ENCODE measurements at regions not wholly inside any gene's neighbourhood (a gene's known extent, or its start where the extent isn't known, plus 50 kb on each side); places are given as distances from the start of the nearest gene placed in this dataset.

DNA sequence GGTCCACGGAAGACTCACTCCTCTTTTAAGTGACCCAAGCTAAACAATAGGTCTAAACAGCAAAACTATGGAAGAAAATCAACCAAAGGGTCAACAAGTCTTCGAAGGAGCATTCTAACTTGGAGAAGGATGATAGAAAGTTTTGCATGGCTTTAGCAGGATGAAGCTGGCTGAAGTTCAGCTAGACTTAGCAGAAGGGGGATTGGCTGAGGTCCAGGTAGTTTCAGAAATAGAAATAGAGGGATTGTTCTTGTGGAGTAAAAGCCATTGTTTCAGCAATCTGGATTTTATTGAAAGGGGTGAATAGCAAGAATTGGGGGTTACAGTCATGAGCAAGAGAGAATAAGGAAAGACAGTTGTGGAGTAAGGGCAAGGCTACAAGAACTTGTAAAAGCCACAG is 84.7 kb upstream of the TSPAN8 start:
- TF ChIP-seq, protein P1, sequence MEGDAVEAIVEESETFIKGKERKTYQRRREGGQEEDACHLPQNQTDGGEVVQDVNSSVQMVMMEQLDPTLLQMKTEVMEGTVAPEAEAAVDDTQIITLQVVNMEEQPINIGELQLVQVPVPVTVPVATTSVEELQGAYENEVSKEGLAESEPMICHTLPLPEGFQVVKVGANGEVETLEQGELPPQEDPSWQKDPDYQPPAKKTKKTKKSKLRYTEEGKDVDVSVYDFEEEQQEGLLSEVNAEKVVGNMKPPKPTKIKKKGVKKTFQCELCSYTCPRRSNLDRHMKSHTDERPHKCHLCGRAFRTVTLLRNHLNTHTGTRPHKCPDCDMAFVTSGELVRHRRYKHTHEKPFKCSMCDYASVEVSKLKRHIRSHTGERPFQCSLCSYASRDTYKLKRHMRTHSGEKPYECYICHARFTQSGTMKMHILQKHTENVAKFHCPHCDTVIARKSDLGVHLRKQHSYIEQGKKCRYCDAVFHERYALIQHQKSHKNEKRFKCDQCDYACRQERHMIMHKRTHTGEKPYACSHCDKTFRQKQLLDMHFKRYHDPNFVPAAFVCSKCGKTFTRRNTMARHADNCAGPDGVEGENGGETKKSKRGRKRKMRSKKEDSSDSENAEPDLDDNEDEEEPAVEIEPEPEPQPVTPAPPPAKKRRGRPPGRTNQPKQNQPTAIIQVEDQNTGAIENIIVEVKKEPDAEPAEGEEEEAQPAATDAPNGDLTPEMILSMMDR (conservative IDR thresholded peaks at IDR 0.05; ENCODE audit: low read depth, low read length), result no peak
- H3K4me3 ChIP-seq (ENCODE audit: low read depth, low read length), result no peak overlapping the region
- DNase-seq (ENCODE audit: low read depth), result peak; percentile 15

DNA sequence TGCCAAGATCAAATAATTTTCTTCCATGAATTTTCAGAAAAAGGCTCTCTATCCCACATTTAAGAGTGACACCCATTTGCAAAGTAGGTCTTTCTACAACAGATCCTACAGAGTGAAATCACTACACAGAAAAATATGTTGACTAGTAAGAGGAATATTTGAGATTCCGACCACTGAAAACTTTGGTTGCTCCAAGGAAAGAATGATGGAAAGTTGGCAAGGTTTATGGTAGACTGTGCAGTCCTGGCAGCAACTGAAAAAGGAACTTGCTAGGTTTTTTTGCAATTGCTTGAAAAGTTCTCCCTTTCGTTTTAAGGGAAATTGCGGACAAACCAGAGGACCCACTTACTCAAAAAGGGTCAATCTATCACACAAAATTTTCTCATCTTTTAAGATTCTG is 83.1 kb upstream of the TSPAN8 start:
- H3K4me3 ChIP-seq (ENCODE audit: low read depth, low read length), result no peak overlapping the region
- TF ChIP-seq, protein P1 (conservative IDR thresholded peaks at IDR 0.05; ENCODE audit: low read depth, low read length), result no peak
- no peak for DNase-seq (ENCODE audit: low read depth)

DNA sequence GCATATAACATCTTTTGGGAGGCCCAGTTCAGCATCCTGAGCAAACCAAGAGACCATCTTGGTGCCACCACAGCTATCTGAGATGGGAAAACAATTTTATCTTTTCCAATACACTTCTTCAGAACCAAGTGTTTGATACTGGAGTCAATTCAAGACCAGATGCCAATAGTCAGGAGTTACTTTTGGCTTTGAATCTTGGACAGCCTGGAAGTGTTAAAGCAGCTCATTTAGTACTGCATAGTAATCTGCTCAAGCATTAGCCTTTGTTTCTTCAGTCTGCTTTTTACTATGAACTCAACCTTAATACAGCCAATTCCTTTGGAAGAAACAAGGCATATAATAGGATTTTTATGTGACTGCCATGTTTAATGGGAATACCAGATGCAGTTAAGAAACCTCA is 81.9 kb upstream of the TSPAN8 start:
- H3K4me3 ChIP-seq (ENCODE audit: low read depth, low read length), result no peak overlapping the region
- TF ChIP-seq, protein P1 (conservative IDR thresholded peaks at IDR 0.05; ENCODE audit: low read depth, low read length), result no peak

DNA sequence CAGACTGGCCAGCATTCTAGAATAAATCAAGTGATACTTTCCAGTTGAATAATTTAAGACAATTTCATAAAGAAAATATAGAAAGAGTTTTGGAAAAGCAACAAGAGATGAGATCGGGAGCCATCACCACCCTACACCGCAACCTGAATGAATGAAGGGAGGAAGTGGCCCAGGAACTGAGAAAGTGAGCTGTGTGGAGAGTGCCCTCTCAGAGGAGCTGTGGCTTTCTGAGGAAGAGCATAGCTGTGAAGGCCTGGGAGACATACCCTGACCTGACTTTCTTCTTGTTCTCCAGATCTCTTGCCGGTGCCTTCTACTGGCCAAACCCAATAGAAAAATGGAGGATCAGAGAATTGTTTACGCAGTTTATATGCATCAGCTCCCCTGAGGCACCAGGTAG is 79.3 kb upstream of the TSPAN8 start:
- TF ChIP-seq, protein P1 (conservative IDR thresholded peaks at IDR 0.05; ENCODE audit: low read depth, low read length), result no peak
- H3K4me3 ChIP-seq (ENCODE audit: low read depth, low read length), result no peak overlapping the region
- DNase-seq (ENCODE audit: low read depth), result no peak

More for the DNA sequence above, 81.9 kb upstream of the TSPAN8 start:
- no peak for DNase-seq (ENCODE audit: low read depth)

DNA sequence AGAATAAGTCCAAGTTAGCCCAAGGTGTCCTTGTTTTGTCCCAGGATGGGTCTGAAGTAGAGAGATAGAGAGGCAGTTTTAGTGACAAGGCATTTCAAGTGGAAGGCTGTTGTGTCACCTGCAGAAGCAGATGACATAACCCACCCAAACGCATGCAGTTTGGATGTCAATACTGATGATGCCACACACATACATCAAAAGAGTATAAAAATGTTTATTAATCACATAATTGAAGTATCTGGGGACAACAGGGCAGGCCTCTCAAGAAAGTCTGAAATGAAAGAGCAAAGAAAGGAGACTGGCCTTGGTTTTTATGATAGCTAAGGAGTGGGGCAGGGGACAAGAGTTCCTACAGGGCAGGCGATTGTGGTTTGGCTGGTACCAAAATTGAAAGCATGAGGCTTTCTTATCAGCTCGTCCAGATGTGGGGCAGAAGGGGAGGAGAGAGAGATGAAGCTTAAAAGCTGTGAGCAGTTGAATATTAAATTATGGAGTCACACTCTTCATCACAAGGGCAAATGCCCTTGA is 78.4 kb upstream of the TSPAN8 start:
- no peak overlapping the region for H3K4me3 ChIP-seq (ENCODE audit: low read depth, low read length)
- TF ChIP-seq, protein P1 (conservative IDR thresholded peaks at IDR 0.05; ENCODE audit: low read depth, low read length), result no peak

DNA sequence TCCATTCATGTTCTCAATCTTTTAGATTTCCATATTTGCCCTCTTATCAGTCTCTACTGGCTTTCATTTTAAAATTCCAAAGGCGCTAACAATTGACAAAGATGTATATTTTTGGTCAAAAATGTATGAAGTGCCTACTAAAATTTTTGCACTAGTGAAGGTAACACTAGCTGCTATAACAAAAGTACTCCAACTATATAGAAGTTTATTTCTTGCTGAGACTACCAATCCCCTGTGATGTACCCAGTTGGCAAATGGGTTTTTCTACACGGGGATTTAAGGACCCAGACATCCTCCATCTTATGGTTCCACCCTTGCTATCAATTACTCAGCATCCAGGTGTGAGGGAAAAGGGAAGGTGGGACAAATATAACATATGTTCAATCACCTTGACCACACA is 75.3 kb upstream of the TSPAN8 start:
- TF ChIP-seq, protein P1 (conservative IDR thresholded peaks at IDR 0.05; ENCODE audit: low read depth, low read length), result no peak
- DNase-seq (ENCODE audit: low read depth), result no peak
- no peak overlapping the region for H3K4me3 ChIP-seq (ENCODE audit: low read depth, low read length)

More for the DNA sequence above, 78.4 kb upstream of the TSPAN8 start:
- no peak for DNase-seq (ENCODE audit: low read depth)

DNA sequence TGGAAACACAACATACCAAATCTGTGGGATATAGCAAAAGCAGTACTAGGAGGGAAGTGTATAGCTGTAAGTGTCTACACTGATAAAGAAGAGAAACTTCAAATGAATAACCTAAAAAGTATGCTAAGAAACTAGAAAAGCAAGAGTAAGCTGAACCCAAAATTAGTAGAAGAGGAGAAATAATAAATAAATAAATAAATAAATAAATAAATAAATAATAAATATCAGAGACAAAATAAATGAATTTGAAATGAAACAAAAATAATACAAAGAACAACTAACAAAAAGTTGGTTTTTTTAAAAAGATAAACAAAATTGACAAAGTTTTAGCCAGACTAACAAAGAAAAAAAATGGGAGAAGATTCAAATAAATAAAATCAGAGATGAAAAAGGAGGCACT is 72.7 kb upstream of the TSPAN8 start:
- H3K4me3 ChIP-seq (ENCODE audit: low read depth, low read length), result no peak overlapping the region
- TF ChIP-seq, protein P1 (conservative IDR thresholded peaks at IDR 0.05; ENCODE audit: low read depth, low read length), result no peak
- DNase-seq (ENCODE audit: low read depth), result no peak
